ENCODE measurements at regions not wholly inside any gene's neighbourhood (a gene's known extent, or its start where the extent isn't known, plus 50 kb on each side); places are given as distances from the start of the nearest gene placed in this dataset.

GRCh38 chr14:48536318-48536717 is 860.9 kb upstream of the MDGA2 start:
- TF ChIP-seq, protein P1, sequence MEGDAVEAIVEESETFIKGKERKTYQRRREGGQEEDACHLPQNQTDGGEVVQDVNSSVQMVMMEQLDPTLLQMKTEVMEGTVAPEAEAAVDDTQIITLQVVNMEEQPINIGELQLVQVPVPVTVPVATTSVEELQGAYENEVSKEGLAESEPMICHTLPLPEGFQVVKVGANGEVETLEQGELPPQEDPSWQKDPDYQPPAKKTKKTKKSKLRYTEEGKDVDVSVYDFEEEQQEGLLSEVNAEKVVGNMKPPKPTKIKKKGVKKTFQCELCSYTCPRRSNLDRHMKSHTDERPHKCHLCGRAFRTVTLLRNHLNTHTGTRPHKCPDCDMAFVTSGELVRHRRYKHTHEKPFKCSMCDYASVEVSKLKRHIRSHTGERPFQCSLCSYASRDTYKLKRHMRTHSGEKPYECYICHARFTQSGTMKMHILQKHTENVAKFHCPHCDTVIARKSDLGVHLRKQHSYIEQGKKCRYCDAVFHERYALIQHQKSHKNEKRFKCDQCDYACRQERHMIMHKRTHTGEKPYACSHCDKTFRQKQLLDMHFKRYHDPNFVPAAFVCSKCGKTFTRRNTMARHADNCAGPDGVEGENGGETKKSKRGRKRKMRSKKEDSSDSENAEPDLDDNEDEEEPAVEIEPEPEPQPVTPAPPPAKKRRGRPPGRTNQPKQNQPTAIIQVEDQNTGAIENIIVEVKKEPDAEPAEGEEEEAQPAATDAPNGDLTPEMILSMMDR (IDR thresholded peaks at IDR 0.05; ENCODE audit: low read depth, low read length, missing input control): no peak
- TF ChIP-seq JUND (IDR thresholded peaks at IDR 0.05): no peak
- TF ChIP-seq MAX (IDR thresholded peaks at IDR 0.05): no peak
- no peak for TF ChIP-seq REST (IDR thresholded peaks at IDR 0.05)
- no peak for TF ChIP-seq GABPA (IDR thresholded peaks at IDR 0.05 in 1 of 2, conservative IDR thresholded peaks at IDR 0.05 in 1 of 2)
- no peak for TF ChIP-seq RAD21 (IDR thresholded peaks at IDR 0.05)
- no peak for TF ChIP-seq SP1 (IDR thresholded peaks at IDR 0.05)
- TF ChIP-seq, protein P2, sequence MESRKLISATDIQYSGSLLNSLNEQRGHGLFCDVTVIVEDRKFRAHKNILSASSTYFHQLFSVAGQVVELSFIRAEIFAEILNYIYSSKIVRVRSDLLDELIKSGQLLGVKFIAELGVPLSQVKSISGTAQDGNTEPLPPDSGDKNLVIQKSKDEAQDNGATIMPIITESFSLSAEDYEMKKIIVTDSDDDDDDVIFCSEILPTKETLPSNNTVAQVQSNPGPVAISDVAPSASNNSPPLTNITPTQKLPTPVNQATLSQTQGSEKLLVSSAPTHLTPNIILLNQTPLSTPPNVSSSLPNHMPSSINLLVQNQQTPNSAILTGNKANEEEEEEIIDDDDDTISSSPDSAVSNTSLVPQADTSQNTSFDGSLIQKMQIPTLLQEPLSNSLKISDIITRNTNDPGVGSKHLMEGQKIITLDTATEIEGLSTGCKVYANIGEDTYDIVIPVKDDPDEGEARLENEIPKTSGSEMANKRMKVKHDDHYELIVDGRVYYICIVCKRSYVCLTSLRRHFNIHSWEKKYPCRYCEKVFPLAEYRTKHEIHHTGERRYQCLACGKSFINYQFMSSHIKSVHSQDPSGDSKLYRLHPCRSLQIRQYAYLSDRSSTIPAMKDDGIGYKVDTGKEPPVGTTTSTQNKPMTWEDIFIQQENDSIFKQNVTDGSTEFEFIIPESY (IDR thresholded peaks at IDR 0.05): no peak
- TF ChIP-seq, protein P3, sequence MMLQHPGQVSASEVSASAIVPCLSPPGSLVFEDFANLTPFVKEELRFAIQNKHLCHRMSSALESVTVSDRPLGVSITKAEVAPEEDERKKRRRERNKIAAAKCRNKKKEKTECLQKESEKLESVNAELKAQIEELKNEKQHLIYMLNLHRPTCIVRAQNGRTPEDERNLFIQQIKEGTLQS (IDR thresholded peaks at IDR 0.05): no peak
- no peak for TF ChIP-seq HNF4A (conservative IDR thresholded peaks at IDR 0.05)
- no peak for TF ChIP-seq EGR1 (IDR thresholded peaks at IDR 0.05; ENCODE audit: low read depth in 2 of 2)
